Renal cortical epithelial cell (primary cell): ENCODE measurements at regions not wholly inside any gene's neighbourhood (a gene's known extent, or its start where the extent isn't known, plus 50 kb on each side); places are given as distances from the start of the nearest gene placed in this dataset.

Experiments used
- DNase-seq: peaks from one replicate; pipeline ENCODE4 v3.0.0-alpha.2; 2011; ENCODE audit warnings: low read depth

DNA sequence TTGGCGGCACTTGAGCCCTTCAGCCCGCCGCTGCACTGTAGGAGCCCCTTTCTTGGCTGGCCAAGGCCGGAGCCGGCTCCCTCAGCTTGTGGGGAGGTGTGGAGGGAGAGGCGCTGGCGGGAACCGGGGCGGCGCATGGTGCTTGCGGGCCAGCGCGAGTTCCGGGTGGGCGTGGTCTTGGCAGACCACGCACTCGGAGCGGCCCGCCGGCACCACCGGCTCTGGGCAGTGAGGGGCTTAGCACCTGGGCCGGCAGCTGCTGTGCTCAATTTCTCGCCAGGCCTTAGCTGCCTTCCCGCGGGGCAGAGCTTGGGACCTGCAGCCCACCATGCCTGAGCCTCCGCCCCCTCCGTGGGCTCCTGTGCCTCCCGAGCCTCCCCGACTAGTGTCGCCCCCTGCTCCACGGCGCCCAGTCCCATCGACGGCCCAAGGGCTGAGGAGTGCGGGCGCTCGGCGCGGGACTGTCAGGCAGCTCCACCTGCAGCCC, 673.7 kb upstream of the BRINP3 start:
- no peak for DNase-seq

- no peak for DNase-seq
Observed at GRCh38 chr1:191152776-191153175, 675.1 kb upstream of the BRINP3 start.

- no peak for DNase-seq
Observed at GRCh38 chr1:191155178-191155577, 677.5 kb upstream of the BRINP3 start.

DNA sequence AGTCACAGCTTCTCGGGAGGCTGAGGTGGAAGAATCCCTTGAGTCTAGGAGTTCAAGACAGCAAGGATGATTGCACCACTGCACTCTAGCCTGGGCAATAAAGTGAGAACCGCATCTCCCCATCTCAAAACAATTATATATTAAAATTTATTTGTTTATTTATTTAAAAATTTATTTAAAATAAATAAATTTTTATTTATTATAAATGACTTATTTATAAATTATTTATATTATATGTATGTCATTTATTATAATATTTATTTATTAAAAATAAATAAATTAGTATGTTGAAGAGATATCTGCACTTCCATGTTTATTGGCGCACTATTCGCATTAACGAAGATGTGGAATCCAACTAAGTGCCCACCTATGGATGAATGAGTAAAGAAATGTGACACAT, 683.2 kb upstream of the BRINP3 start:
- no peak for DNase-seq

DNA sequence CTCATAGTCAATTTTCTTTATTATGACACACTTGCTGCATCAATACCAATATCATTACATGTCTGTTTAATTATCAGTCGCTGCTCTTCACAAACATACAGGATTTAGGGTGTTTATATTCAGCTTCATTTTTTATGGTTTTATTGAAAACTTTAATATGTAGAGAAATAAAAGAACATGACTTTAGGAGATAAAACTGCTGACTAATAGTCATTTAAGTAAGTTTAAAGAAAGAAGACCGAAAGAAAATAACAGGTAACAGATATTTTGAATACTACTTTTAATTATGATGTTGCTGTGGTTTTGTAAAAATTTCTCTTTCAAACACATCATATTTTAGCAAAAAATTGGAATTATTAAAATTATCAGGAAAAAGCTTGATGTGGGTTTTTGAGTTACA, 685.1 kb upstream of the BRINP3 start:
- no peak for DNase-seq

- DNase-seq, result no peak
Observed at GRCh38 chr1:191163621-191164020, 686.0 kb upstream of the BRINP3 start.

DNA sequence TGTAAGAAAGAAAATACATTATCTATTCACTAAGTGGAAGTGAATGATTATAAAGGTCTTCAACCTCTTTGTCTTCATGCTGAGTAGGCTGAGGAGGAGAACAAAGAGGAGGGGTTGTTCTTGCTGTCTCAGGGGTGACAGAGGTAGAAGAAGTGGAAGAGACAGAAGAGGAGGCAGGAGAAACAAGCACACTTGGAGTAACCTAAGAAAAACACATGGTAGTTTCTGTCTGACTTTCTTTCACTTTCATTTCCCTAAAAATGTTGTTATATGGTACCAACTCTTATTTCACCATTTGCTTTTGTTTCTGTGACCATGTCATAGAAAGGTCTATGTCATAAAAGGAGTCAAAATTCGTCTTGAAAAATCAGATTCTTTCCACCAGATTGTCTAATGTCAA, 696.6 kb upstream of the BRINP3 start:
- peak; percentile 49 for DNase-seq

- no peak for DNase-seq
Observed at GRCh38 chr1:191176131-191176530, 698.5 kb upstream of the BRINP3 start.

DNA sequence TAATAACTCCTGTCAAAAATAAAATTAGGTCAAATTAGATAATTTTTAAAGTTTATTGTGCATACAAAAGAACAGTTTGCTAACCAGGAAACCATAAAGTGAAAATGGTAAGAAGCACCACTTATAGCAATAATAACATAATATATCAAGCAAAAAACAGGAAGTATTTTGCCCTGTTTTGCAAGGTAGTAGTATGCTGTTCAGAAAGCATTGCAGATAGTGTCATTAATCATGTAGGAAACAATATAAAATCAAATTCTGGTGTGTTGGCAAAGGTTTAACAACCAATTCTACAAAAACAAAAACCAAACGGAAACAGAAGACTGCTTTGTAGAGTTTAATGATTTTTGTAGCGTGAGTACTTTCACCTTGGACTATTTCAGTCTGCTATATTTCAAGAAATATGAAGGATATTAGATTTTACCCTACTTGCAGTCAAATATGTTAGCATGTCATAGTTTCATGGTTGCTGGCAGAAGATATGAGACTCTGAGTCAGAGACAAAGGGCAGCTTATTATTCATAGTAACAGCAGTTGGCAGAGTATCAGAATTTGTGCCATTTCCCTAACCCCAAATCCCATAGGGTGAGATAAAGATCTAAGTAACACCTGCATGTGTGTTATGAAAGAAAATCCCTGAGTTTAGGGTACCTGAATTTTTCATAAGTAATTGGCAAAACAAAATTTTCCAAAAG, 729.0 kb upstream of the BRINP3 start:
- no peak for DNase-seq

DNA sequence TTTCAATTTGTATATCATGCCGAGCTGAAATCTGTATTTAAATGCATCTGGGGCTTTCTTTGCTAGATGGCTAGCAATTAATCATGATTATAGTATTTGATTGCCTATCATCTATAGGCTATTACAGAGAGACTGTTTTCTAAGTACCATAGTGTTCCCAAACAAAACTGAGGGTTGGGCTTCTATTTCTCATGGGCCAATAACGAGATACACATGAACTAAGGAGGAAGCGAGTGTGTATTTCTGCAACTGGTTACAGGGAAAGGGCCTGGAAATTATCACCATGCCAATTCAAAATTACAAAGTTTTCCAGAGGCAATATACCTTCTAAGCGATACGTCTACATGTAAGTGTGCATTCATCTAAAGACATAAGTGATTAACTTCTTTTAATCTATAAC, 744.5 kb upstream of the BRINP3 start:
- DNase-seq, result peak; percentile 8

DNA sequence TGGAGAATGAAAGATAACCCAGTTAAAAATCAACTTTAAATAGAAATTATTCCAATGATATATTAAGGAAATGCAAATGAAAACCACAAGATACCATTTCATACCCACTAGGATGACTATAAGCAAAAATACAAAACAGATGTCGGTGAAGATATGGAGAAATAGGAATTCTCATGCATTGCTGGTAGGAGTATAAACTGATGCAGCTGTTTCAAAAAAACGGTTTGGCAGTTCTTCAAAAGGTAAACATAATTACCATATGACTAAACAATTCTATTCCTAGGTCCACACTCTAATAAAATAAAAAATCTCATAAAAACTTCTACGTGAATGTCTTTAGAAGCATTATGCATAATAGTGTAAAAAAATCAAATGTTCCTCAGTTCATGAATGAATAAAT, 763.3 kb upstream of the BRINP3 start:
- no peak for DNase-seq

- DNase-seq, result no peak
Observed at GRCh38 chr1:191255354-191256054, 777.8 kb upstream of the BRINP3 start.

DNA sequence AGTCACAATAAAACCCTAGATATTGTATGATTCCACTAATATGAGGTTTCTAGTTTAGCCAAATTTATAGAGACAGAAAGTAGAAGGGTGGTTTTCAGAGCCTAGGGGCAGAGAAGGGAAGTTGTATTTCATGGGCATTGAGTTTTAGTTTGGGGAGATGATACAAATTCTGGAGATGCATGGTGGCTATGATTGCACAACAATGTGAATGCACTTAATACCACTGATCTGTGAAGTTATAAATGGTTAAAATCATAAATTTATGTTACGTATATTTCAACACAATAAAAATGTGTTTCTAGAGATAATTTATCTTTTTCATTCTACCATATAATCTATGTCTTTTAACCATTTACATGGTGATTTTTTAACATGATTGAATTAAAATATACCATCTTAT, 779.3 kb upstream of the BRINP3 start:
- no peak for DNase-seq

- no peak for DNase-seq
Observed at GRCh38 chr1:191260056-191260455, 782.4 kb upstream of the BRINP3 start.

GRCh38 chr1:191261111-191261510, 783.4 kb upstream of the BRINP3 start:
- no peak for DNase-seq

- DNase-seq, result peak; percentile 14
Observed at GRCh38 chr1:191279266-191279800, 801.7 kb upstream of the BRINP3 start.

DNA sequence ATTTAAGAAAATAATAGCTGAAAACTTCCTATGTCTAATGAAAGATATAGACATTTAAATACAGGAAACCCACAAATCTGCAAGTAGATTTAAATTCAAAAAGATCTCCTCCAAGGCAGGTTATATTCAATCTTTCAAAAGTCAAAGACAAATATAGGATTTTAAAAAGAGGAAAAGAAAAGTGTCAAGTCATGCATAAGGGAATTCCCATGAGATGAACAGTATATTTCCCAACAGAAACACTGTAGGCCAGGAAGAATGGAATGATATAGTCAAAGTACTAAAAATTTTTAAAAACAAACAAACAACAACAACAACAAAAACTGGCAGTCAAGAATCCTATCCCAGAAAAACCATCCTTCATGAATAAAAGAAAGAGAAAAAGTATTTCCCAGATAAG, 806.5 kb upstream of the BRINP3 start:
- no peak for DNase-seq

GRCh38 chr1:191290441-191290840, 812.8 kb upstream of the BRINP3 start:
- DNase-seq, result peak; percentile 85

GRCh38 chr1:191305370-191305769, 827.7 kb upstream of the BRINP3 start:
- no peak for DNase-seq

DNA sequence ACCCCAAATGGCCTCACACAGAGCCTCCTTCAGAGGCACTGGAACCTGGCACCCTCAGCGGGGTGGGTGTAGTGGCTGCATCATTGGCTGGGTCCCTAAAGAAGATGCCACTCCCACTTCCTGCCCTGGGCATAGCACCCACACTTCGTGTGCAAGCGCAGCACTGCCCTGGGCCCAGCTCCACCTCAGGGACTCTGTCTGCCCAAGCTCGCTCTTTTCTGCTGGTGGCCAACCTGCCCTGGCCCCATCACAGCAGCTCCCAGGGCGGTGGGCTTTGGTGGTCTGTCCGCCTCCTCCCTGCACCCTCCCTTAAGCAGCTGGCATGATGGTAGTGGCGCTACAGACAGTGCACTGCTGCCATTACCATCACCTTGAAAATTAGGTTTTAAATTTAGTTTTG, 829.3 kb upstream of the BRINP3 start:
- DNase-seq, result no peak

DNA sequence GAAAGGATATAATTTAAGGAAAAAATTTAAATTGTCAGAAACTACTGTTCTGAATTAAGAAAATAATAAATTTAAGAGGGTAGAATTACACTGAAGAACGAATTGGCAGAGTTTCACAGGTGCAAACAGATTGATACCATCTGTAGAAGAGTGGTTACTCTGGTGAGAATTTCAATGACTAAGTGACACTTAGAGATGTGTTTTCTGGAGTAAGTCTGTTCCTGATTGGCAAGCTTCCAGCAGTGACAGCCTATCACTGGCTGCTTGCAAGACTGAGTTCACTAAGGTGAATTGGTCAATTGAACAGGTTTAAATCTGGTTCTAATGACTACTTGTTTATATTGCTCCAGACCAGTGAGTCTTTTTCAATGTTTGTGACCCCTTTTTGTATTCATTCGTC, 838.2 kb upstream of the RGS18 start:
- peak; percentile 50 for DNase-seq

GRCh38 chr1:191327868-191328267, 830.4 kb upstream of the RGS18 start:
- no peak for DNase-seq

DNA sequence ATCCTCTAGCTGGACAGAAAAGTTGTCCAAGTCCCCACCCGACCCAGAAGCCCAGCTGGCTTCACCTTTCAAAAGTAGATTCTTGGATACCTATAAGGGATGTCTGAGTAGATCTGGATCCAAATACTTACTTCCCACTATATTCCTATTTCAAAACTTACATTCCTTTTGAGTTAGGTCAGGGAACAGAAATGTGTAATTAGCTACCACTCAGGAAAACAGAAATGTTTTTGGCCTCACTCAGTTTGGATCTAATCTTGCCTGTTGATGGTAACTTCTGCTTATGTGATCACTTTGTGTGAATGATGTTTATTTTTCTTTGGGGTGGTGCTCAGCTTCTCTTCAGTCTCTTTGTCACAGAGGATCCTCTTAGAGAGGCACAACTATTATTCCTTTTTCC, 814.4 kb upstream of the RGS18 start:
- DNase-seq, result peak; percentile 76
